H1 (cell line): ENCODE measurements at regions not wholly inside any gene's neighbourhood (a gene's known extent, or its start where the extent isn't known, plus 50 kb on each side); places are given as distances from the start of the nearest gene placed in this dataset.

Experiments used
- CTCF ChIA-PET: fragments of 300-600 bp; sonication (Branson Sonifier 250); formaldehyde crosslinking; loops from one replicate; lab custom pipeline; 2021; ENCODE audit not compliant: partially characterized antibody; lab: Charles Lee
- POLR2A ChIA-PET: fragments of 300-600 bp; sonication (Branson Sonifier 250); formaldehyde crosslinking; loops from one replicate; lab custom pipeline; 2021; ENCODE audit warnings: inconsistent platforms; ENCODE audit not compliant: partially characterized antibody; lab: Charles Lee
- DNase-seq, 2 experiments: peaks; one replicate each; pipeline versions ENCODE4 v3.0.0 to v3.0.0-alpha.2; 2010 to 2022; ENCODE audit warnings: low spot score in 2 of 2, low read depth in 1 of 2, mixed read lengths in 1 of 2
- FAIRE-seq: peaks from 2 replicates; lab custom pipeline; 2011; peaks lifted over from hg19 to GRCh38; lab: Jason Lieb, UNC
- H2AFZ ChIP-seq: 2 replicates; pipeline ENCODE4 v1.8.1; 2012; ENCODE audit warnings: low read length, inconsistent platforms
- H2AK5ac ChIP-seq: 2 replicates; pipeline ENCODE4 v1.6.1; 2013; ENCODE audit warnings: low read depth, low read length
- H2BK120ac ChIP-seq: replicated peaks from 2 replicates; pipeline ENCODE3; 2013; ENCODE audit warnings: low read depth, low read length, inconsistent platforms
- H2BK12ac ChIP-seq: 2 replicates; pipeline ENCODE4 v1.6.1; 2013; ENCODE audit warnings: low read depth, low read length
- H2BK15ac ChIP-seq: 2 replicates; pipeline ENCODE4 v1.6.1; 2013; ENCODE audit warnings: low read length
- H2BK20ac ChIP-seq: 2 replicates; pipeline ENCODE4 v1.6.1; 2013; ENCODE audit warnings: low read length
- H2BK5ac ChIP-seq: 2 replicates; pipeline ENCODE4 v1.6.1; 2013; ENCODE audit warnings: low read depth, low read length
- H3K14ac ChIP-seq: 2 replicates; pipeline ENCODE4 v1.6.1; 2013; ENCODE audit warnings: inconsistent platforms; ENCODE audit not compliant: insufficient read length
- H3K18ac ChIP-seq: 2 replicates; pipeline ENCODE4 v1.6.1; 2013; ENCODE audit warnings: low read length; ENCODE audit errors: extremely low read depth
- H3K23ac ChIP-seq: 2 replicates; pipeline ENCODE4 v1.6.1; 2013; ENCODE audit warnings: inconsistent platforms; ENCODE audit not compliant: insufficient read length
- H3K23me2 ChIP-seq: 2 replicates; pipeline ENCODE4 v1.6.1; 2013; ENCODE audit warnings: low read depth, low read length
- H3K27ac ChIP-seq: 2 replicates; pipeline ENCODE4 v1.6.1; 2011; ENCODE audit warnings: low read depth, low read length, inconsistent platforms
- H3K27me3 ChIP-seq, 4 experiments: replicated peaks in 1 of 4; 1 replicate in 1 of 4; 2 replicates in 3 of 4; pipeline versions ENCODE4 v1.6.1 to v1.8.1; 2011 to 2013; ENCODE audit warnings: low read length in 3 of 4, mild to moderate bottlenecking in 3 of 4, inconsistent platforms in 2 of 4, mixed read lengths in 2 of 4, moderate library complexity in 1 of 4; ENCODE audit not compliant: control insufficient read depth in 3 of 4, insufficient read depth in 3 of 4; ENCODE audit errors: extremely low read depth in 1 of 4
- H3K36me3 ChIP-seq, 4 experiments: 2 replicates each; pipeline versions ENCODE4 v1.6.1 to v1.8.1; 2011 to 2013; ENCODE audit warnings: mild to moderate bottlenecking in 4 of 4, low read length in 3 of 4, moderate library complexity in 2 of 4, control low read depth in 1 of 4, inconsistent platforms in 1 of 4; ENCODE audit not compliant: insufficient read depth in 4 of 4, control insufficient read depth in 2 of 4
- H3K4ac ChIP-seq: replicated peaks from 2 replicates; pipeline ENCODE3; 2013; ENCODE audit warnings: low read length, low read depth, mixed read lengths, inconsistent platforms; ENCODE audit not compliant: insufficient read length
- H3K4me1 ChIP-seq, 4 experiments: replicated peaks in 1 of 4; 1 replicate in 1 of 4; 2 replicates in 3 of 4; pipeline versions ENCODE4 v1.6.1 to v1.8.1; 2011 to 2013; ENCODE audit warnings: low read length in 3 of 4, inconsistent platforms in 2 of 4, mixed read lengths in 1 of 4; ENCODE audit not compliant: insufficient read depth in 4 of 4, control insufficient read depth in 3 of 4
- H3K4me2 ChIP-seq, 2 experiments: 2 replicates each; pipeline versions ENCODE4 v1.6.1 to v1.8.1; 2011 to 2013; ENCODE audit warnings: low read depth in 2 of 2, low read length in 2 of 2, control low read depth in 1 of 2, inconsistent platforms in 1 of 2, mild to moderate bottlenecking in 1 of 2; ENCODE audit not compliant: insufficient read depth in 1 of 2
- H3K4me3 ChIP-seq, 4 experiments: fragments of 200-600, 300-600 bp in 1 of 4; sonication (generic), shearing (Covaris generic), sonication (Bioruptor Twin) in 1 of 4; 2 replicates each; pipeline versions ENCODE4 v1.5.1 to v1.8.1; 2011 to 2016; ENCODE audit warnings: low read length in 4 of 4, low read depth in 3 of 4, control low read depth in 2 of 4, inconsistent platforms in 2 of 4, mild to moderate bottlenecking in 2 of 4, mixed read lengths in 1 of 4, moderate library complexity in 1 of 4; ENCODE audit not compliant: insufficient read depth in 2 of 4; ENCODE audit errors: extremely low read depth in 1 of 4
- H3K56ac ChIP-seq: replicated peaks from 2 replicates; pipeline ENCODE3; 2013; ENCODE audit warnings: low read depth, mild to moderate bottlenecking, mixed read lengths, low read length, inconsistent platforms; ENCODE audit not compliant: insufficient read length
- H3K79me1 ChIP-seq: 2 replicates; pipeline ENCODE4 v1.6.1; 2013; ENCODE audit warnings: low read depth, low read length, control low read depth
- H3K79me2 ChIP-seq, 2 experiments: 2 replicates each; pipeline versions ENCODE4 v1.6.1 to v1.8.1; 2012 to 2013; ENCODE audit warnings: low read length in 2 of 2, mild to moderate bottlenecking in 2 of 2, inconsistent platforms in 1 of 2; ENCODE audit not compliant: insufficient read depth in 2 of 2, control insufficient read depth in 1 of 2
- H3K9ac ChIP-seq, 4 experiments: replicated peaks in 1 of 4; 1 replicate in 1 of 4; 2 replicates in 3 of 4; pipeline versions ENCODE4 v1.6.1 to v1.8.1; 2011 to 2013; ENCODE audit warnings: low read depth in 3 of 4, low read length in 3 of 4, control low read depth in 2 of 4, mild to moderate bottlenecking in 2 of 4, moderate library complexity in 2 of 4, inconsistent platforms in 1 of 4; ENCODE audit errors: extremely low read depth in 1 of 4
- H3K9me3 ChIP-seq, 2 experiments: 2 replicates each; pipeline versions ENCODE4 v1.6.1 to v1.8.1; 2012 to 2013; ENCODE audit warnings: mild to moderate bottlenecking in 2 of 2, moderate library complexity in 2 of 2, control low read depth in 1 of 2, inconsistent platforms in 1 of 2, low read depth in 1 of 2, low read length in 1 of 2, mixed read lengths in 1 of 2; ENCODE audit not compliant: insufficient read depth in 2 of 2
- H4K20me1 ChIP-seq, 2 experiments: replicated peaks in 1 of 2; 2 replicates each; pipeline versions ENCODE3 to v1.8.1; 2011 to 2013; ENCODE audit warnings: inconsistent platforms in 2 of 2, low read length in 2 of 2, mild to moderate bottlenecking in 1 of 2; ENCODE audit not compliant: insufficient read depth in 2 of 2, control insufficient read depth in 1 of 2
- H4K5ac ChIP-seq: 2 replicates; pipeline ENCODE4 v1.6.1; 2013; ENCODE audit warnings: low read length, low read depth, mixed read lengths, inconsistent platforms; ENCODE audit not compliant: insufficient read length
- H4K8ac ChIP-seq: 2 replicates; pipeline ENCODE4 v1.8.0; 2013; ENCODE audit warnings: mild to moderate bottlenecking, moderate library complexity, low read length, inconsistent platforms; ENCODE audit not compliant: insufficient read depth; ENCODE audit errors: extremely low read depth
- H4K91ac ChIP-seq: replicated peaks from 2 replicates; pipeline ENCODE3; 2013; ENCODE audit warnings: low read length, mixed read lengths, inconsistent platforms; ENCODE audit not compliant: insufficient read length
- CTBP2 ChIP-seq: IDR thresholded peaks from 2 replicates; pipeline ENCODE4 v1.7.0; 2011; ENCODE audit warnings: borderline replicate concordance, mild to moderate bottlenecking, moderate library complexity, mixed read lengths, low read length; ENCODE audit not compliant: insufficient read depth, insufficient read length
- GTF2F1 ChIP-seq: IDR thresholded peaks from 2 replicates; pipeline ENCODE4 v1.6.1; 2012; ENCODE audit warnings: low read depth, low read length, improper control_type of control experiment, borderline replicate concordance
- JUND ChIP-seq: IDR thresholded peaks from 2 replicates; pipeline ENCODE4 v1.6.1; 2011; ENCODE audit warnings: mild to moderate bottlenecking, improper control_type of control experiment, low read length
- RAD21 ChIP-seq, 2 experiments: IDR thresholded peaks in 1 of 2; conservative IDR thresholded peaks in 1 of 2; 2 replicates each; pipeline ENCODE4 v1.6.1; 2011; ENCODE audit warnings: low read depth in 2 of 2, low read length in 2 of 2, improper control_type of control experiment in 1 of 2, inconsistent platforms in 1 of 2, mild to moderate bottlenecking in 1 of 2, moderate library complexity in 1 of 2
- YY1 ChIP-seq: IDR thresholded peaks from 2 replicates; pipeline ENCODE4 v1.6.1; 2011; ENCODE audit warnings: low read depth, mild to moderate bottlenecking, low read length
- ZNF274 ChIP-seq: IDR thresholded peaks from 2 replicates; pipeline ENCODE4 v1.7.0; 2012; ENCODE audit warnings: low read length, borderline replicate concordance; ENCODE audit errors: extremely low read depth
- WGBS, 2 experiments: shearing (Covaris generic) in 1 of 2; methylation state at CpG; one replicate each; pipeline versions ENCODE4 v1.1.6 to v1.1.7; 2013 to 2015; ENCODE audit warnings: low lambda C conversion rate in 2 of 2, mixed read lengths in 2 of 2, inconsistent platforms in 1 of 2, low coverage in 1 of 2, missing lambda C conversion rate in 1 of 2; ENCODE audit not compliant: insufficient replicate concordance in 2 of 2, insufficient coverage in 1 of 2, insufficient read length in 1 of 2; ENCODE audit errors: extremely low coverage in 1 of 2, missing lambda C conversion rate in 1 of 2; 5-methylcytosine and 5-hydroxymethylcytosine counted together
- TF ChIP-seq, protein P1 (sequence below): IDR thresholded peaks from 2 replicates; pipeline ENCODE4 v1.6.1; 2011; ENCODE audit warnings: low read length, improper control_type of control experiment
- TF ChIP-seq, protein P2 (sequence below): IDR thresholded peaks from 2 replicates; pipeline ENCODE4 v1.6.1; 2012; ENCODE audit warnings: inconsistent platforms

DNA sequence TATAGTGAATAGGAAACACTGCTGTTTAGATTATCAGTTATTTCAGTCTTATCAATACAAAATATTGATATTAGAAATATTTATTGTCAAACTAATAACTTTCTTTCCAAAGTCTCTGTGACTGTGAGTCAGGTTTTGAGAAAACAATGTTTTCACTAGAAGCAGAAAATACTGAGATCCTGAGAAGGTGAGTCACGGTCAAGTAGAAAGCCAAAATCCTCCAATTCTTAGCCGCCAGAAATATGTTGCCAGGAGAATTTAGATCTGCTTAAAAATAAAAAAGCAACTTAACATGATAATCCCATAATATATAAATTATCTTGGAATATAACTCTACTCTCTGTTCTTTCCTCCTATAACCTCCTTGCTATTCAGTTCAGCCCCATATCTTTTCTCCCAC, 181.9 kb upstream of the NRXN1 start:
- no peak overlapping the region for H2BK15ac ChIP-seq
- no peaks in the 10 kb centered on the region for H3K27me3 ChIP-seq
- no peak overlapping the region for H3K14ac ChIP-seq
- H3K4me1 ChIP-seq: no peaks in the 10 kb centered on the region
- H4K8ac ChIP-seq: no peak overlapping the region
- H2AFZ ChIP-seq: no peak overlapping the region
- WGBS, 2 experiments: 93% methylated on average over 2 of the region's 2 CpGs; no CpG with 5 or more reads in 1 of the 2 experiments
- H3K36me3 ChIP-seq: no peaks in the 10 kb centered on the region
- CTCF ChIA-PET: no interaction called here
- POLR2A ChIA-PET: no interaction called here
- no peak overlapping the region for H4K5ac ChIP-seq
- no peak overlapping the region for H2BK120ac ChIP-seq
- H2BK12ac ChIP-seq: no peak overlapping the region
- H2AK5ac ChIP-seq: no peak overlapping the region
- no peak overlapping the region for H2BK5ac ChIP-seq
- no peak for FAIRE-seq
- H3K23me2 ChIP-seq: no peaks in the 10 kb centered on the region
- no peak overlapping the region for H3K4me2 ChIP-seq
- no peak overlapping the region for H2BK20ac ChIP-seq
- no peaks in the 10 kb centered on the region for H4K20me1 ChIP-seq
- no peak overlapping the region for H3K9ac ChIP-seq
- no peak overlapping the region for H3K18ac ChIP-seq
- no peaks in the 10 kb centered on the region for H3K79me2 ChIP-seq
- no peaks in the 10 kb centered on the region for H3K9me3 ChIP-seq
- H4K91ac ChIP-seq: no peak overlapping the region
- no peak overlapping the region for H3K4me3 ChIP-seq
- no peak overlapping the region for H3K27ac ChIP-seq
- no peaks in the 10 kb centered on the region for H3K79me1 ChIP-seq
- no peak overlapping the region for H3K4ac ChIP-seq
- H3K56ac ChIP-seq: no peak overlapping the region
- H3K23ac ChIP-seq: no peak overlapping the region
- DNase-seq: no peak
- TF ChIP-seq, protein P1, sequence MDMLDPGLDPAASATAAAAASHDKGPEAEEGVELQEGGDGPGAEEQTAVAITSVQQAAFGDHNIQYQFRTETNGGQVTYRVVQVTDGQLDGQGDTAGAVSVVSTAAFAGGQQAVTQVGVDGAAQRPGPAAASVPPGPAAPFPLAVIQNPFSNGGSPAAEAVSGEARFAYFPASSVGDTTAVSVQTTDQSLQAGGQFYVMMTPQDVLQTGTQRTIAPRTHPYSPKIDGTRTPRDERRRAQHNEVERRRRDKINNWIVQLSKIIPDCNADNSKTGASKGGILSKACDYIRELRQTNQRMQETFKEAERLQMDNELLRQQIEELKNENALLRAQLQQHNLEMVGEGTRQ: no peak
- TF ChIP-seq YY1 (no peak), RAD21 (IDR thresholded peaks at IDR 0.05 in 1 of 2, conservative IDR thresholded peaks at IDR 0.05 in 1 of 2; ENCODE audit: low read depth in 2 of 2, low read length in 2 of 2) (no peak), ZNF274 (no peak), CTBP2 (no peak), JUND (no peak), GTF2F1 (no peak)
- TF ChIP-seq, protein P2, sequence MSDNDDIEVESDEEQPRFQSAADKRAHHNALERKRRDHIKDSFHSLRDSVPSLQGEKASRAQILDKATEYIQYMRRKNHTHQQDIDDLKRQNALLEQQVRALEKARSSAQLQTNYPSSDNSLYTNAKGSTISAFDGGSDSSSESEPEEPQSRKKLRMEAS: no peak
